HG03280 (cell line): ENCODE measurements at regions not wholly inside any gene's neighbourhood (a gene's known extent, or its start where the extent isn't known, plus 50 kb on each side); places are given as distances from the start of the nearest gene placed in this dataset.
"Not testable (repeated sequence)": the region's sequence is repeated elsewhere in the genome, so short reads cannot be mapped to it uniquely, and the experiment has no call there.

Experiments used
- ATAC-seq: cut with Tn5 transposase; IDR thresholded peaks from one replicate; pipeline ENCODE4 v1.9.1; 2021; ENCODE audit warnings: mild to moderate bottlenecking, moderate library complexity; ENCODE audit not compliant: unreplicated experiment

DNA sequence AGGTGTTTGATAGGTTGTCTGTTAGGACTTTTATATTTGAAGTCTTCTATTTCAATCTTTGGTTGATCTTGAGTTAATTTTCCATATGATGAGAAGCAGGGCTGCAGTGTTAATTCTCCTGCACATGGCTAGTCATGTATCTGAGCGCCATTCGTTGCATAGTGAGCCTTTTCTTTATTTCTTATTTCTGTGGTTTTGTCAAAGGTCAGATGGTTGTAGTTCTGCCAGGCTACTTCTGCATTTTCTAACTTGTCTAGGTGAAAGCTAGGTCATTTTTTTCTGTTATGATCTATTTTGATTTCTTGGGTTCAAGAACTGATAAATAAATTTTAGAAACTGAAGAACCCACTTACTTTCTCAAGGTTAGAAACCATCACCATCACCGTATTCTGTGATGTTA is 56.7 kb downstream of the CCDC74A start:
- ATAC-seq: peak; percentile 32

- ATAC-seq: peak; percentile 50
Observed at GRCh38 chr2:131584940-131585339, 57.3 kb downstream of the CCDC74A start.

DNA sequence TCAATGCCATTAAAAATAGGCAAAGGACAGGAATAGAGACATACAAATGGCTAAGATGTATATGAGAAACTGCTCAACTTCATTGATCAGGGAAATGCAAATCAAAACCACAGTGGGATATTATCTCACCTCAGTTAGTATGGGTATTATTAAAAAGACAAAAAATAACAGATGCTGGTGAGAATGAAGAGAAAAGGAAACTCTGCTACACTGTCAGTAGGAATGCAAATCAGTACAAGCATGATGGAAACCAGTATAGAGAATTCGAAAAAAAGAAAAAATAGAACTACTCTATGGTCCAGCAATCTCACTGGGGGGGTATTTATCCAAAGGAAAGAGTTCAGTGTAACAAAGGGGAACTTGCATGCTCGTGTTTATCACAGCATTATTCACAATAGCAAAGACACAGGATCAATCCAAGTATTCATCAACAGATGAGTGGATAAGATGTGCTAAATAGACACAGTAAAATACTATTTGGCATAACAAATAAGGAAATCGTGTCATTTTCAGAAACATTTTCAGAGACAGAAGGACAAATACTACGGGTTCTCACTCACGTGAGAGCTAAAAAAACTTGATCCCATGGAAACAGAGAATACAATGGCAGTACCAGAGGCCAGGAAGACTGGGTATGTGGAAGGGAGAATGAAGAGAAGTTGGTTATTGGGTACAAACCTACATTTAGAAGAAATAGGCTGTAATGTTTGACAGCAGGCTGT is 60.6 kb downstream of the CCDC74A start:
- peak; percentile 78 for ATAC-seq

DNA sequence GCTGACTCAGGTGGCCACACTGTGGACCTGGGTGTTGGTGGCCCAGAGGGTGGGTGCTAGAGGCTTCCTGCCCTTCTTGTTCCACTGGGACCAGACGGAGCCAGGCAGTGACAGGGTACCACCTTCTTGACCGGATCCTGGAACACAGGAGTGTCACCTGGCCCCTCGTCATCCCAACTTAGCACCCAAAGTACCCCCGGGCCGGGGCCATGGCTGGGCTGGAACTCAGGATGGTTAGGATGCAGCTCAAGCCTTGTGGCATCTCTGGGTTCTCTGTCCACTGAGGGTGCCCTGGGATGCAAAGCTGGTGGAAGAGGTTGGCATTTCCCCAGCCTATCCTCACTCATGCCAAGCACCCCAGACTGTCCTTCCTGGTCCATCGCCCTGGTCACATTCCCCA is 61.4 kb downstream of the CCDC74A start:
- not testable (repeated sequence) for ATAC-seq

DNA sequence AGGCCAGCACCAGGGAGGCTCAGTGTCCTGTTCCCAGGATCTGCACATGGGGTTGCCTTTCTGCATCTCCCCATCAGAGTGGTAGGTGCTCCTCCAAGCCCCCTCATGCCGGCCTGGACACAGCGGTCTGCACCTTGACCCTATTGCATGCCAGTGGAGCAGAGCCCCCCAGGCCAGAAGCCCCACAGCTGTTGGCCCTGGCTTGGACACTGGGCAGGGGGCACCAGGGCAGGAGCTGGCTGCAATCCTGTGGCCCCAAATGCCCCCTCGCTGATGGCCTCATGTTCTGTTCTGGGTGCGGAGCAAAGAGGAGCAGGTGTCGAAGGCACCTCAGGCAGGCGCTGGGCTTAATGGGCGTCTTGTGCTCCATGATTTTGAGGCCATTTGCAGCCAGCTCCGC is 62.7 kb downstream of the CCDC74A start:
- ATAC-seq: no peak

GRCh38 chr2:131590896-131591295 is 63.2 kb downstream of the CCDC74A start:
- ATAC-seq: no peak

GRCh38 chr2:131596561-131596960 is 68.9 kb downstream of the CCDC74A start:
- ATAC-seq: not testable (repeated sequence)

DNA sequence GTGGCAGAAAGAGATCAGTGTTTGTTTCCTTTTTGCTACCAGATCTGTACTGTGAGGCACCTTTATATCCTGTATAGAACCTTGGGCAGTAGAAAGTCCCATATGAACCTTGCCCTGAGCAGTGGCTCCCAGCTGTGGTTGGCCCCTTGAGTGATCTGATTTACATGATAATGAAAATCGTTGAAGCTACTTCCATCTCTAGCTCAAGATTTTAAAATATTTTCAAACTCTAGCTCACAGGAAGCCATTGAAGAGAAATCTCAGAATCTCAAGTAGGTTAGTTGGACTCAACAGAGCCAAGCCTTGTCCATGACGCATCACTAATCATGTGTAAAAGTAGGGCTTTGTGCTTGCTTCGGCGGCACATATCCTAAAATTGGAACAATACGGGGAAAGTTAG is 74.8 kb downstream of the CCDC74A start:
- not testable (repeated sequence) for ATAC-seq

DNA sequence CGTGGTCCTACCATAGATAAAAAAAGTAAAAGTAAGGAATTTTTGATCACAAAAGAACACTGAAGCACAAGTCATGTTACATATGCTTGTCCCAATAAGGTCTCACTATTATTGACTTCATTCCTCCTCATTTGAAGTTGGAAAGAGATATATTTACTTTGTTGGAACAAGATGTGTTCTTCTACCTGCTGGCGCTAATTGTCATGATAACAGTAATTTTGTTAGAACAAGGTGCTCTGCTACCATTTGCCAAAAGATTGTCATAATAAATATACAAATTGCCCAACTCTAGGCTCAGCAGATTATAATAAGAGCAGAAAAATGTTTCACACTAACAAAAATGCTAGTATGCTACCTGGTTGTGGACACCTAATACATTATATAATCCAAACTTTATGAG is 77.0 kb downstream of the CCDC74A start:
- not testable (repeated sequence) for ATAC-seq

DNA sequence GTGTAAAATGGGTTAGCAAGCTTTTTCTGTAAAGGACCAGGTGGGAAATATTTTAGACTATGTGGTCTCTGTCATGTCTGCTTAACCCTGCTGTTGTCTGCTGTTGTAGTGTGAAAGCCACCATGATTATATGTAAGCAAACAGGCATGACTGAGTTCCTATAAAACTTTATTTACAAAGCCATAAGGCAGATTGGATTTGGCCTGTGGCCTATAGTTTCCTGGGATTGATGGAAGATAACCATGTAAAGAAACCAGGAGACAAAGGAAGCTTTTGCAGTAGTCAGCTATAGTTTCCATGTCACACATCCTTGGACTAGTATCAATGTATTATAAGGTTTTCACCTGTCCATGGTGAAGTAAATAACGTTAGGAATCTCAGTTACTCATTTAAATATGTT is 78.7 kb downstream of the CCDC74A start:
- not testable (repeated sequence) for ATAC-seq

- not testable (repeated sequence) for ATAC-seq
Observed at GRCh38 chr2:131607056-131607455, 79.4 kb downstream of the CCDC74A start.

GRCh38 chr2:131614539-131614938 is 86.9 kb downstream of the CCDC74A start:
- ATAC-seq: not testable (repeated sequence)

GRCh38 chr2:131618320-131618719 is 90.6 kb downstream of the CCDC74A start:
- ATAC-seq: not testable (repeated sequence)

- ATAC-seq: not testable (repeated sequence)
Observed at GRCh38 chr2:131622874-131623273, 95.2 kb downstream of the CCDC74A start.

DNA sequence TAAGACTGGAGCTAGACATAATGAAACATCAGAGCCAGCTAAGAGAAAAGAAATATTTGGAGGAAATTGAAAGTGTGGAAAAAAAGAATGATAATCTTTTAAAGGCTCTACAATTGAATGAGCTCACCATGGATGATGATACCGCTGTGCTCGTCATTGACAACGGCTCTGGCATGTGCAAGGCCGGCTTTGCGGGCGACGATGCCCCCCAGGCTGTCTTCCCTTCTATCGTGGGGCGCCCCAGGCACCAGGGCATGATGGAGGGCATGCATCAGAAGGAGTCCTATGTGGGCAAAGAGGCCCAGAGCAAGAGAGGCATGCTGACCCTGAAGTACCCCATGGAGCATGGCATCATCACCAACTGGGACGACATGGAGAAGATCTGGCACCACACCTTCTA is 98.3 kb downstream of the CCDC74A start:
- ATAC-seq: not testable (repeated sequence)

DNA sequence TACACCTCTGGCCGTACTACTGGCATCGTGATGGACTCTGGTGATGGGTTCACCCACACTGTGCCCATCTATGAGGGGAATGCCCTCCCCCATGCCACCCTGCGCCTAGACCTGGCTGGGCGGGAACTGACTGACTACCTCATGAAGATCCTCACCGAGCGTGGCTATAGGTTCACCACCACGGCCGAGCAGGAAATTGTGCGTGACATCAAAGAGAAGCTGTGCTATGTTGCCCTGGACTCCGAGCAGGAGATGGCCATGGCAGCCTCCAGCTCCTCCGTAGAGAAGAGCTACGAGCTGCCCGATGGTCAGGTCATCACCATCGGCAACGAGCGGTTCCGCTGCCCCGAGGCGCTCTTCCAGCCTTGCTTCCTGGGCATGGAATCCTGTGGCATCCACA is 98.9 kb downstream of the CCDC74A start:
- ATAC-seq: not testable (repeated sequence)

DNA sequence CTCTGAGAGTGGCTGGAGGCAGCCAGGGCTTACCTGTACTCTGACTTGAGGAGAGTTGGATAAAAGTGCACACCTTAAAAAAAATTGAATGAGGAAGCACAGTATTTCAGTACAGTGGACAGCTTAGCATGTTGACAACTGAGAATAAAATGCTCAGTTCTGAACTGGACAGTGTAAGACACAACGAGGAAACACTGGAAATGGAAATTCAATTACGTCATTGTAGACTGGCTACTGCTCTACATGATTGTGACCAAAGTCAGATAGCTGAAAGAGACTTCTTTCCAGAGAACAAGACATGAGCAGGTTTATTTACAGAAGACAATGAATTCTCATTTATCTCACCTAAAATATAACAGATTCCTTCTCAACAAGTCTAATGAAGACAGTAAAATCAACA is 100.1 kb downstream of the CCDC74A start:
- ATAC-seq: not testable (repeated sequence)

- not testable (repeated sequence) for ATAC-seq
Observed at GRCh38 chr2:131631648-131632047, 104.0 kb downstream of the CCDC74A start.

- ATAC-seq: not testable (repeated sequence)
Observed at GRCh38 chr2:131633405-131633804, 105.7 kb downstream of the CCDC74A start.

- not testable (repeated sequence) for ATAC-seq
Observed at GRCh38 chr2:131633827-131634695, 106.4 kb downstream of the CCDC74A start.

GRCh38 chr2:131635611-131636010 is 107.9 kb downstream of the CCDC74A start:
- no peak for ATAC-seq
